HG02938 (cell line): ENCODE measurements at regions not wholly inside any gene's neighbourhood (a gene's known extent, or its start where the extent isn't known, plus 50 kb on each side); places are given as distances from the start of the nearest gene placed in this dataset.
"Not testable (repeated sequence)": the region's sequence is repeated elsewhere in the genome, so short reads cannot be mapped to it uniquely, and the experiment has no call there.

Experiments used
- ATAC-seq: cut with Tn5 transposase; IDR thresholded peaks from one replicate; pipeline ENCODE4 v1.9.1; 2021; ENCODE audit warnings: mild to moderate bottlenecking, moderate library complexity; ENCODE audit not compliant: unreplicated experiment

DNA sequence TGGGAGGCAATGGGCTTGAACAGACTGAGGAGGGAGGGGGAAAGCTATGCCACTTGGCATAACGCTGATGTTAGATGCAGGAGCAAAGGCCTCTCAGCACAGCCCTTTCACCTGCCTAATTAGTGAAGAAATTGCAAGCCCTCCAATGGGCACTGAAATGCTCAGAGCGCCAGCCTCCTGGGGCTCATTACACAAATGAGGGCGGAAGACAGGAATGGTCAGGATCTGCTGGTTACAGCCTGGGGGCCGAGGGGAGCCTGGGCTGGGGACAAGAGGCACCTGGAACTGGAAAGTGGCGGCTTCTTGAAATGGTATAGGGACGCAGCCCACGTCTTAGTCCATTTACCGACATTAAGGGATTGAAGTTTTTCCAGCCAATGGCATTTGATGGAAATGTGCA, 50.2 kb upstream of the PLET1 start:
- no peak for ATAC-seq

DNA sequence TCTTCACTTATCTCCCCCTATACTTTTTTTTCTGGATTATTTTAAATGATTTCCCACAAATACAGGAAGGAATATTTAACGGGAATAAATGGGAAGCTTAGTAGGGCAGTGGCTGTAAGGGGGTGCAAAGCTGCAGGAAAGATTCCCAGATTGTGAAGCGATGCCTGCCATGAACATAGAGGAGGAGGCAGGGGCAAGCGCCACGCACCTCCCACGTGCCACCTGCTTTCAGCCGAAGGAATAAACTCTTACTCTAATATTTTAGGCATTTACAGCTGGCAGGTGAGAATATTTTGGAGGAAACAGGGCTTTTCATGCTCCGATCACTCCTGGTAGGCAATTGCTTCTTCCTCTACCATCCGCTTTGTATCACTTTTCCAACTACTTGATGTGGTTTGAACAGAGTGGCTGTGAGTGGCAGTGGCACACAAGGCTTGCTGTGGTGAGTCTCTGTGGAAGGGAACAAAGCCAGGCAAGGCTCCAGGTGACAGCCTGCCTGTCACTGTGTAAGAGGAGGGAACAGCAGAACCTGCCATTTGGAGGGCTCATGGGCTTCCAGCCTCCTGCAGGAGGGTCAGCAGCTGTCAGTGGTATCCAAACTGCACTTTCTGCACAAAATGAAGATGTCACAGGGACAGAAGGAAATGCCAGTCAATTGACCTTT, 54.5 kb upstream of the PLET1 start:
- no peak for ATAC-seq

DNA sequence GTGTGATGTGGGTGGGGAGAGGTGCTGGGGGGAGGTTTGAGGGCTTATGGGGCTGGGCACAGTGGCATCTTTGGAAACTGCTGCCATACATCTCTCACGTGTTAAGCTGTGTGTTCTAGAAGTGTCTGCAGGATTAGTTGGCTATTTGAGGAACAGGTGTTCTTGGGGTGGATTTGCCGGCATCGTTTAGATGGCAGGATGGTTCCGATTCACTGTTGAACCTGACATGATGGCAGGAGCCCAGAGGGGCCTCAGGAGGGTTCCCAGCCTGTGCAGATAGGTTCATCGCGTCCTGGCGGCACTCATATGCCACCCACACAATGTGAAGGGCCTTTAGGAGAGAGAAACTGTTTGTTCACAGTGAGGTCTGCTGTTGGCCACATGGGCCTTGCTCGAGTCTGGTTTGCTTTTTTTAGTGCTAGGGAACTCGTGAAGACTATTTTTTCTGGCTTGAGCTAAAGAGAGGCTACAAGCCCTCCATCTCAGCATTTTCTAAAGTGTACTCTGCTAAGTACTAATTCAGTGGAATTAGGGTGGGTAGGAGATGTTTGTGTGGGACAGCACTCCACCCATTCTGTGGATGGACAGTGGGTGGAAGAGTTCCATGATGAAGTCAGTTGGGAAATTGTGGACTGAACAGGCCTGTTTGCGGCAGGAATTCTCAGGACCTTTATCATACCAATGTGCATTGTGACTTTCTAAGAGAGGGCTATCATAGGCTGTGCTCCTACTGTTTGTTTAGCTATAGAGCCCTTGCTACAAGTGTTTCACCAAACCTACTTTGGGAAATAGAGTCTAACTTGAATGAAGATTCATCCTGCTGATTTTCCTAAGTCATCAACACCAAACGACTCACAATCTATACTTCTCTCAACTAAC, 55.4 kb upstream of the PLET1 start:
- ATAC-seq = no peak

DNA sequence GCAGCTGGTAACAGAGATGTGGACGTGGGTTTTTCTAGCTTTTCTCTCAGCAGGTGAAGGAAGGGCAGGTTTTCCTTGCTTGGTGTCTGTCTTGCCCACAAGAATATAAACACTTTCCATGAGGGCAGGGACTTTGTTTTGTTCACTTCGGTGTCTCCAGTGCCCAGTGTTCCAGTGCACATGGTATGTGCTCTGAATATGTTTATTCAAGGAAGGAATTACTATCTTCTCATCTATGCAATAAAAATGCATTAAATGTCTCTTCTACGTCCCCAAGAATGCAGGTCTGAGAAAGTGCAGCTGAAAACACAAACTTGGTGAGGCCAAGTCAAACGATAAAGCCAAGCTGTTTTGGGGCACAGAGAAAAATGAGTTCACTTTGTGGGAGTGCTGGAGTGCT, 56.3 kb upstream of the PLET1 start:
- ATAC-seq = no peak

DNA sequence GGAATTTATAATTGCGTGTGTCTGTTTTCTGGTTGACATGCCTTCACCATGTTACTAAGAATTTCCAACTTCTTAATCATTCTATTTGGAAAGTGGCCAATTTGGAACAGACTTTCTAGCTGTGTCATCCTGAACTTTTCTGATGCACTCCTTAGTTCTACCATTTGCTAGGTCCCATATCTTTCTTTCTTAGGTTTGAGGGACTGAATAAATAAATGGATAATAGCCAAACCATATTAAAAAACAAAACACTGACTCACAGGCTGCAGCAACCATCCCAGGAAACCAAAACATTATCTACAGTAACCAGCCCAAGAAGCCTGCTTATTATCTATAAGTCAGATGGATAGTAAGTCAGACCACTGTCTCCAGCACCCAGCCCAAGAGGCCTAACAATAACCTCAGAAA, 57.5 kb upstream of the PLET1 start:
- ATAC-seq = no peak

DNA sequence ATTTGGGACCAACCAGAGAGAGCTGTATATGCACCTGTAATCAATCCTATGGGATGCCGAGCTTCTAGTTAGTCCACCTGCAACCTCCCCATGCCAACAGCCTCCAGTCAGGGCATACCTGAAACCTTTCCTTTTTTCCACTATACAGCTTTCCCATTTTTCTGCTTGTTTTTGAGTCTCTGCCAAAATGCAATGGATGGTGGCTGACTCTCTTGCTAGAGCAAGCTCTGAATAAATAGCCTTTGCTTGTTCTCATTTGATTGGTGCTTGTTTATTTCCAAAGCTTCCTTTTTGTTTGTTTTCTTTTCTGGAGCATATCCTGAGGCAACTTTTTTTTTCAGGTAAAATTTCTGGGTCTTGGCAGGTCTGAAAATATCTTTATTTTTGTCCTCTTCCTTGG, 58.0 kb upstream of the PLET1 start:
- no peak for ATAC-seq

DNA sequence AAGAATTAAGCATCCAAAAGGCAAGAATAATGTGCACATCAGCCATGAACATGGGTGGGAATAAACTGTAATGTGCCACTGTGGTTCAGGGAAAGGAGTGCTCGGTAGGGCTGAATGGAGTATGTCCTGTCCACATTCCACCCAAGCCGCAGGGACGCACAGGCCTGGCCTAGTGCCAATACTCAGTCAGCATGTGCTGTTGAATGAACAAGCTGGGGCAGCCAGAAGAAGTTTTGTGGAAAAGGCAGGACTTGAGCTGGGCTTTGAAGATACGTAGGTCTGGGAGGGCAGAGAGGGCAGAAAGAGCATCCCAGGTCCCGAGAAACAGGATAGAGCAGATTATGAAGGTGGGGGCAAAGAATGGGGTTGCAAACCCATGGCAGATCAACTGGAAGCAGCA, 60.0 kb upstream of the PLET1 start:
- no peak for ATAC-seq

DNA sequence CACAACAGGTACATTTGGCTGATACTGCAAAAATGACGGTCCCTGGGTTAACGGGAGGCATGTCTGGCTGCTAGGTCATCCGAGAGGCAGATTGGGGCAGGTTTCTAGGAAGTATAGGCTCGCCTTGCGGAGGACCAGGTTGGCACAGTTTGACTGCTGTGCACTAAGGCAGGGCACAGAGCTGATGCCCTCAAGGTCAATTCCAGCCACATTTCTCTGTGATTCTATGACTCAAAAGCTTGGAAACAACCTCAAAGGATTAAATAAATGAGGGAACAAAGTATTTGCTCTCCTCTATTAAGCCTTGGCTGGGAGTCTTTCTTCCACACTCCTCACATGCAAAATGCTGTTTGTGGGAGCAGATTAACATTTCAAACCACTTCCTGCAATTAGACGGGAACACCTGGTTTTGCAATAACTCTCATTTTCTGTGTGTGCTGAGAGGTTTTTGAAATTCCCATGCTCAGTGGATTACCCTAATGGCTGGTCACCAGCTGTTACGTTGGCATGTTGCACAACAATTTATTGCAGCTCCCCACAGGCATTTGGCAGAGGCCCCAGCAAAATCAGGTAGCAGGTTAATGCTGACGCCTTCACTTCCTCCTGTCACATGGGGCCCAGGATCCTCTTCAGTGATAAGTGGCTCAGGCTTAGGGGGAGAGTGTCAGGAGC, 61.0 kb upstream of the PLET1 start:
- ATAC-seq = no peak

DNA sequence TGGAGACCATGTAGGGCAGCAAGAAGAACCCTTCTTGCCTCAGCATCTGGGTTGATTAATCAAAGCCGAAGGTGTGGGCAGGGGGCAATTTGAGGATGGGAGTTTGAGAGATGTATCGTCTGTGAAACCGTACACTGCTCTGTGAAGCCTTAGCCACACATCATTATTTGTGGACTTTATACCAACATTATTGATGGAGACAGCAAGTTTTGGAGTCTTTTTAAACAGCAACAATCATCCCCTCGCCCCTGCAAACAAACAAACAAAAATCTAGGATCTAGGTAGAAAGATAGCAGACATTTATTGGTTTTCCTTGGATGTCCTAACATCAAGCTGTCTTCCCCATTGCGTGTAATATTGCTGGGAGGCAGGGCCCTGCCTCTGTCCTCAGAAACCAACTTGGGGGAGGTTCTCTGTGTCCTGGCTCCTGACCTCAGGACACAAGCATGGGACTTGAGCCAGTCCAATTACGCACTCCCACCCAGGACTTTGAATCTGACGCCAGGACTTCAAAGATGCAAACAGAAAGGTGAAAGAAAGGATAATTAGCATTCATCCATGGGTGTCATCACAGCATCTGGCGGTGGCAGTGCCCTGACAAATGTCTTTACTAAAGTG, 61.6 kb upstream of the PLET1 start:
- ATAC-seq = no peak

DNA sequence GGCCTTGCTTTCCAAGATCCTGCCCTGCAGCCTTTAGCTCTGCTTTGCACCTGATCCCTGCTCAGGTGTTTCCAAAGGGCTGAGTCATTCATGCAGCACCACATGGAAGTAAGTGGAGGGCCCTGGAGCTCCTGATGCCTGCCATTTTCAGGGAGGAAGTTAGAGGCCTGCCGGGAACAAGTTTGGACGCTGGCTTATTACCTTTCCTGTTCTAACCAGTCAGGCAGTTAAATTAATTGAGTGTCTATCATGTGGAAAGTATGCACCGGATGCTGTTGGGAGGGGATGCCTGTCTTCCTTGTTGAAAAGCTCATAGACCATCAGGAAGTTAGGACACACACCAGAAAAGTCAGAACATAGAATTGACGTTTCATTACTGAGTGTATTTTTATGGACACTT, 73.7 kb upstream of the PLET1 start:
- ATAC-seq = no peak

DNA sequence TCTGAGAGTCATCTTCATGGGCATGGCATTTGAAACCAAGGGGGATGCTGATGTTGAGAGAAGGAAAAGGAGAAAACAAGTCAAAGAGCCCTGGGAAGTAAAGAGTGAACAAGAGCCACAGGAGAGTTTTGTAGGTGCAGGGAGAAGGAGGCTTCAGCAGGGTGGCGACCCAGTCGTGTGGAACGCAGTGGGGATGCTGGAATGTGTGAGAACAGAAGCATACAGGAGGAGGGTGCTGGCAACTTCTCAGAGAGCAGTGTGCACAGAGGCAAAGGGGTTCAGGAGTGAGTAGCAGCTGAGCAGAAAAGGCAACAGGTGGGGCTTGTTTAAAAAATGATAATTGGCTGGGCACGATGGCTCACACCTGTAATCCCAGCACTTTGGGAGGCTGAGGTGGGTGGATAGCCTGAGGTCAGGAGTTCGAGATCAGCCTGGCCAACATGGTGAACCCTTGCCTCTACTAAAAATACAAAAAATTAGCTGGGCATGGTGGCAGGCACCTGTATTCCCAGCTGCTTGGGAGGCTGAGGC, 75.8 kb upstream of the PLET1 start:
- no peak for ATAC-seq

DNA sequence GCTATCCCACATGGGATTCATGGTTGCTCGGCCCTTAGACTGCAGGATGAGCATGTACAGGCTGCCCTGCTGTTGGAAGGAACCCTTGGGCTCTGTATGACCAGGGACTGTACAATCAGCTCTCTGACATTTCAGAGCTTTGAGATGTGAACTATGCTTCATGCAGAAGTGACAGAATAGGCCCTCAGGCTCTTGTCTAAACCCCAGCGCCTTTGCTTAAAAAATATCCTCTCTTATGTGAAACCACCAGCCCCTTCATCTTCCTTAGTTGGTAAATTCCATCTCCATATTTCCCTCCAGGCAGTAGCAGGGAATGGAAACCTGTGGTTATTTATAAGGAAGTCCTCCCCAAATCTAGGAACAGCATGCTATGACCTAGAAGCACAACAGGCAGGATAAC, 78.9 kb upstream of the PLET1 start:
- no peak for ATAC-seq

DNA sequence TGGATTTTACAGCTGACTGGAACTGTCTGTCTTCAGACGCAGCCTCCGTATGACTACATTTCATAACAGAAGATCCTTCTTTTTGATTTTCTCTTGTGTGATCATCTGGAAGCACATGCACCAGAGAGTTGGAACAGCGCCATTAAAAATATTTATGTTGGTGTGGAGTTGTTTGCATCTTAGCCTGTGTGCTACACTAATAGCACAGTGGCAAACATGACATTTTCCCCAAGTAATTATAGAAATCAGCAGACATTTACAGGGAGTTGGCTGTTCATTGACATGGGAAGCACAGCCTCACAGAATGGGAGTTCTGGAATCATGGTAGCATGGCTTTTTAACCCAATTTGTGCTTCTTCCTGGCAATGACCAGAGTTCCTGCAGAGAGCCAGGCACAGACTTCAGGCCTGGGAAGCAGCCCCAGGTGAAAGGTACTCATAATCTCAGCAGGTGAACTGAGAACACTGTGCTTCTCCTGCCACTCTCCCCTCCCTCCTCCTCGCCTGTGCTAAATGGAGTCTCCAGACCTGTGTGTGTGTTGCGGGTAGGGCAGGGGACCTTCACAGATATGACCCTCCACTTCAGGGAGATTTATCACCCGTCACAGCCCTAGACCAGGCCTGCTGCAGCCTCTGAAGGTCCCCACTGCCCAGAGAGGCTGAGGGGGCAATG, 82.8 kb upstream of the PLET1 start:
- no peak for ATAC-seq

DNA sequence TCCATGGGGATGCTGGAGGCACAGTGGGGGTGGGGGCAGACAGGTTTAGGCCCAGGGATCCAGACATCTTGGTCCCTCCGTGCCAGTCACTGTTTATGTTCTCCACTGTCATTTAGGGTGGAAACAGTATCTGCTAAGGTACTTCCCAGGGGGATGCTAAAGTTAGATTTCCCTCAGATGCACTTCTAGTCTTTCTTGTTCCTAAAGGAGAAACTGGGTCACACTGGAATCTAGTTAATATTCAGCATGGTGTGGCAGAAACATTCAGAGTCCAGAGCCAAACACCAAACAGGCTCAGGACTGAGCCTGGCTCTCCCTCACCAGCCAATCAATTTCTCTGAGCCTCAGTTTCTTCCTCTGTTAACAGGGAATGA, 83.4 kb upstream of the PLET1 start:
- no peak for ATAC-seq

DNA sequence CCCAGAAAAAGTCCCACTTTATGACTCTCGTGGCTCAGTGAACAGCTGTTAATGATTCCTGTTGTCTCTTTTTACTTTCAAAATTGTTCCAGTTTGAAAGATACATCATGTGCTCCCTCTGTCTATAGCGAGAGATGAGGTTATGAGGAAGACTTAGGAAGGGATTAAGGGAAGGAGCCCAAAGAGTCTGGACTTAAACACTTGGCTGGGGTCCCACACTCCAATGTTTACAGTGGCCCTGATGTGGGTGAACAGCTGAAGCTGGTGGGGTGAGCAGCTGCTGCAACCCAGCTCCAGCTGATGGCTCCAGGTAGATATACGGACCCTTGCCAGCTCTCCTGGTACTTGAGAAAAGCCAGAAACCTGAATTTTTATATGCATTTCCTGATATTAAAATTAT, 84.5 kb upstream of the PLET1 start:
- no peak for ATAC-seq

DNA sequence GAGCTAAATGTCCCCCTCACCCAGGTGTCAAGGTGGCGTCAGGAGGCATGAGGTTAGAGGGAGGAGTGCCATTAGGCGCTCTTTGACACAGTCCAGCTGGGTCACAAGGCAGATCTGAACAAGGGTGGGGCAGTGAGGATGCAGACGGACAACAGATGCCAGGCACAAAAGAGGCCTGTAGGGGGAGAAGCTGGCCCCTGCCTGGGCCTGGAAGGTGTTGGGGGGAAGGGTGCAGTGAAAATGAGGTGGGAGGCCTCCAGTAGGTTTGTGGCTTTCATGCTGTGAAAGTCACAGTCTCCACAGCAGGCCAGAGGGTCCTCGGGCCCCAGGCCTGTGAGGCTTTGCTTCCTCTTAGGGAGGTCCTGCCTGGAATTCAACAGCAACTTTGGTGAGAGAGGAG, 85.0 kb upstream of the PLET1 start:
- ATAC-seq = no peak

DNA sequence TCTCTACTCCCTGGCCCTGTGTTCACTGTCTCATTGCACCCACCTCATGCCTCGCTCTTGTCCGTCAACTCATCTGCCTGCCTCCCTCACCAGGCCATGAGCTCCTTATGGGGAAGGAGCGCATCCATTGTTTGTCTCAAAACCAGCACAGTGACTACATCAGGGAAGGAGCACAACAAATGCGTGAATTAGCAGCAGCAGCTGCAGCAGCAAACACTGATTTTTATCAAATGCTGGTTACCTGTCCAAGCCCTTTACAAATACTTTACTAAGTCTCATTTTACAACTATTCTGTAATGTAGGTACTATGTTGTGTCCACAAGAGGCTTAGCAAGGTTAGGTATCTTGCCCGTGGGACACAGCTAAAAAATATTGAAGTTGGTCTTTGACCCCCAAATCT, 85.9 kb upstream of the PLET1 start:
- ATAC-seq = no peak

DNA sequence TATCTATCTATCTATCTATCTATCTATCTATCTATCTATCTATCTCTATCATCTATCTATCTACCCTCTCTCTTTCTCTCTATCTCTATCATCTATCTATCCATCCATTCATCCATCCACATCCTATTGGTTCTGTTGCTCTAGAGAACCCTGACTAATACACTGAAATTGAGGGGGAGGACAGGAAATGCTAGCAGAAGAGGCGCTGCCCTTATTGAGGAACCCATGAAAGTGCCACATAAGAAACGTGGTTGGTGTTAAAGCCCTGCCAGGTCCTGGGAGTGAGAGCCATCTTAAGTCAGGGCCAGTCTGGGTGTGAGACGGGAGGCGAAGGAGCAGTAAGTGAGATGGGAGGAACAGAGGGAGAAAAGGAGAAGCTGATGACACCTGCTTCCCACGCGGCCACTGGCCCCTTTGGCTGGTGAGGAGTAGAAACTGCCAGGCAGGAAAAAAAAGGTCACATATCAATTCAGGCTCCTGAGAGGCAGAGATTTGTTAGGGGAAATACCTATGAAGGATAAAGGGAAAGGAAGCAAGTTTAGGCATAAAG, 87.9 kb upstream of the PLET1 start:
- ATAC-seq = no peak

DNA sequence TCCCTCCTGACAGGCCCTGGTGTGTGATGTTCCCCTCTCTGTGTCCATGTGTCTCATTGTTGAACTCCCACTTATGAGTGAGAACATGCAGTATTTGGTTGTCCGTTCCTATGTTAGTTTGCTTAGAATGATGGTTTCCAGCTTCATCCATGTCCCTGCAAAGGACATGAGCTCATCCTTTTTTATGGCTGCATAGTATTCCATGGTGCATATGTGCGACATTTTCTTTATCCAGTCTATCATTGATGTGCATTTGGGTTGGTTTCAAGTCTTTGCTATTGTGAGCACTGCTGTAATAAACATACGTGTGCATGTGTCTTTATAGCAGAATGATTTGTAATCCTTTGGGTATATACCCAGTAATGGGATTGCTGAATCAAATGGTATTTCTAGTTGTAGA, 90.8 kb upstream of the PLET1 start:
- not testable (repeated sequence) for ATAC-seq

DNA sequence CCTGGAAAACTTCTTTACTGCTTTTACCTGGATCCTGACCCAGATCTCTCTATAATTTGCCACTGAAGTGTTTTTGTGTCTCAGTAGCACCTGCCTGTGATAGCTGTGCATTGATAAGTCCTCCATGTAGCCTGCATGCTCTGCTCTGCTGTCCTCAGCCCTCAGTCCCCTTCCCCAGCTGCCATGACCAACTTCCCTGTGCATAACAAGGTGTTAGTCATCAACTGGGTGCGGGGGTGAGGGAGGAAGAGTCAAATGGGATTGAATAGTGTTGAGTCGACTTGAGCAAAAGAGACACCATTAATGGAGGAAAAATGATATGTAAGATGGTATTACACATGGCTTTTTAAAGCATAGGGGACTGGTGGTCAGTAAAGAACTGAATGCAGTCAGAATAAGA, 92.2 kb upstream of the PLET1 start:
- ATAC-seq = no peak

DNA sequence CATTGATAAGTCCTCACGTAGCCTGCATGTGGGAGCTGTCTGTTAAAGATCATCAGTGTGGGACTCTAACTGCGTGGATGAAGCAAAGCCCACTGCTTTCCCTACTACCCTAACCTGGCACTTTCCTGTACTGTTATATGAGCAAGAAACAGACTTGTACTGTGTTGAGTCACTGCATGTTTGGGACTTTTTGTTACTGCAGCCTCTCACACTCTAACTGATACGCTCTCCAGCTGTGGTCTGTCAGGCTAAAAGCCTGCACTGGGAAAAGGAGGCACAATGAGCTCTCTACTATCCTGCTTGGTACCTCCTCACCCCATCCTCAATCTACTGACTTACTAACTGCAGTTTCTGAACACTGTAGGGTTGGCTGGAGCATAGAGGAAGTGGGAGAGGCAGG, 93.7 kb upstream of the PLET1 start:
- ATAC-seq = no peak
